ENCODE measurements at regions not wholly inside any gene's neighbourhood (a gene's known extent, or its start where the extent isn't known, plus 50 kb on each side); places are given as distances from the start of the nearest gene placed in this dataset.

DNA sequence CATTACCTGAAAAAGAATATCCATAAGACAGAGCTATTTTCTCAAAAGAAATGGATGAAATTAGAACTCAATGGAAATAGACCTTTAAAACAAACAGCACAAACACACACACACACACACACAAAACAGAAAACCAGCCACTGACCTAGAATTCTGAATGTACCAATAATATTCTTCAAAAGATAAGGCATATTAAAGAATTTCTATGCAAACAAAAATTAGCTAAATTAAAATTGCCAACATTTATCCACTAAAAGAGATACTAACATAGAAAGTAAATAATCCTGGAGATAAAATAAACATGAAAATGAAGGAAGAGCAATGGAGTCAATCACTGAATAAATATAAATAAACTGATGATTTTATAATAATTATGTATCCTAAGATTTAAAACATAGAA, 431.2 kb downstream of the SH2D4B start:
- TF ChIP-seq POLR2A (IDR thresholded peaks at IDR 0.05) (no peak), POLR2AphosphoS5 (IDR thresholded peaks at IDR 0.05) (no peak)
- TF ChIP-seq, protein P1, sequence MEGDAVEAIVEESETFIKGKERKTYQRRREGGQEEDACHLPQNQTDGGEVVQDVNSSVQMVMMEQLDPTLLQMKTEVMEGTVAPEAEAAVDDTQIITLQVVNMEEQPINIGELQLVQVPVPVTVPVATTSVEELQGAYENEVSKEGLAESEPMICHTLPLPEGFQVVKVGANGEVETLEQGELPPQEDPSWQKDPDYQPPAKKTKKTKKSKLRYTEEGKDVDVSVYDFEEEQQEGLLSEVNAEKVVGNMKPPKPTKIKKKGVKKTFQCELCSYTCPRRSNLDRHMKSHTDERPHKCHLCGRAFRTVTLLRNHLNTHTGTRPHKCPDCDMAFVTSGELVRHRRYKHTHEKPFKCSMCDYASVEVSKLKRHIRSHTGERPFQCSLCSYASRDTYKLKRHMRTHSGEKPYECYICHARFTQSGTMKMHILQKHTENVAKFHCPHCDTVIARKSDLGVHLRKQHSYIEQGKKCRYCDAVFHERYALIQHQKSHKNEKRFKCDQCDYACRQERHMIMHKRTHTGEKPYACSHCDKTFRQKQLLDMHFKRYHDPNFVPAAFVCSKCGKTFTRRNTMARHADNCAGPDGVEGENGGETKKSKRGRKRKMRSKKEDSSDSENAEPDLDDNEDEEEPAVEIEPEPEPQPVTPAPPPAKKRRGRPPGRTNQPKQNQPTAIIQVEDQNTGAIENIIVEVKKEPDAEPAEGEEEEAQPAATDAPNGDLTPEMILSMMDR (IDR thresholded peaks at IDR 0.05) = no peak
- no peak overlapping the region for H3K4me3 ChIP-seq
- H3K9me3 ChIP-seq = no peaks in the 10 kb centered on the region
- H3K36me3 ChIP-seq = no peaks in the 10 kb centered on the region
- intact Hi-C loops (cut with DNase I; ENCODE audit: low total_unique reads) = no loop called here
- no peaks in the 10 kb centered on the region for H3K4me1 ChIP-seq
- no peaks in the 10 kb centered on the region for H3K27me3 ChIP-seq
- DNase-seq (ENCODE audit: low spot score in 2 of 2) = no peak
- no peak overlapping the region for H3K27ac ChIP-seq

- Histone ChIP-seq H3K27ac (no peak overlapping the region), H3K4me3 (no peak overlapping the region), H3K4me1 (no peaks in the 10 kb centered on the region), H3K36me3 (no peaks in the 10 kb centered on the region), H3K9me3 (no peaks in the 10 kb centered on the region), H3K27me3 (no peaks in the 10 kb centered on the region)
- DNase-seq (ENCODE audit: low spot score in 2 of 2) = no peak
- intact Hi-C loops (cut with DNase I; ENCODE audit: low total_unique reads) = no loop called here
- TF ChIP-seq POLR2A (IDR thresholded peaks at IDR 0.05) (no peak), POLR2AphosphoS5 (IDR thresholded peaks at IDR 0.05) (no peak)
- TF ChIP-seq, protein P1 (IDR thresholded peaks at IDR 0.05) = no peak
These were observed 433.8 kb downstream of the SH2D4B start for GRCh38 chr10:80971461-80971860.

GRCh38 chr10:80976658-80977057, 439.0 kb downstream of the SH2D4B start:
- no peaks in the 10 kb centered on the region for H3K9me3 ChIP-seq
- no peak overlapping the region for H3K4me3 ChIP-seq
- H3K36me3 ChIP-seq = no peaks in the 10 kb centered on the region
- no peak overlapping the region for H3K27ac ChIP-seq
- no peaks in the 10 kb centered on the region for H3K27me3 ChIP-seq
- H3K4me1 ChIP-seq = no peaks in the 10 kb centered on the region
- intact Hi-C loops (cut with DNase I; ENCODE audit: low total_unique reads) = no loop called here
- DNase-seq (ENCODE audit: low spot score in 2 of 2) = no peak
- TF ChIP-seq POLR2A (IDR thresholded peaks at IDR 0.05) (no peak), POLR2AphosphoS5 (IDR thresholded peaks at IDR 0.05) (no peak)
- TF ChIP-seq, protein P1 (IDR thresholded peaks at IDR 0.05) = no peak

GRCh38 chr10:80985102-80985501, 447.4 kb downstream of the SH2D4B start:
- H3K4me3 ChIP-seq = no peak overlapping the region
- no peaks in the 10 kb centered on the region for H3K4me1 ChIP-seq
- TF ChIP-seq POLR2AphosphoS5 (IDR thresholded peaks at IDR 0.05) = no peak
- TF ChIP-seq, protein P1 (IDR thresholded peaks at IDR 0.05) = no peak
- TF ChIP-seq POLR2A (IDR thresholded peaks at IDR 0.05) = no peak
- intact Hi-C loops (cut with DNase I; ENCODE audit: low total_unique reads) = no loop called here
- no peak for DNase-seq (ENCODE audit: low spot score in 2 of 2)
- H3K36me3 ChIP-seq = no peaks in the 10 kb centered on the region
- H3K27me3 ChIP-seq = no peaks in the 10 kb centered on the region
- no peak overlapping the region for H3K27ac ChIP-seq
- H3K9me3 ChIP-seq = no peaks in the 10 kb centered on the region

GRCh38 chr10:80986596-80986995, 448.9 kb downstream of the SH2D4B start:
- DNase-seq (ENCODE audit: low spot score in 2 of 2) = no peak
- Histone ChIP-seq H3K36me3 (no peaks in the 10 kb centered on the region), H3K4me3 (no peak overlapping the region), H3K27me3 (no peaks in the 10 kb centered on the region), H3K9me3 (no peaks in the 10 kb centered on the region), H3K27ac (no peak overlapping the region), H3K4me1 (no peaks in the 10 kb centered on the region)
- intact Hi-C loops (cut with DNase I; ENCODE audit: low total_unique reads) = no loop called here
- TF ChIP-seq, protein P1 (IDR thresholded peaks at IDR 0.05) = no peak
- TF ChIP-seq POLR2AphosphoS5 (IDR thresholded peaks at IDR 0.05) (no peak), POLR2A (IDR thresholded peaks at IDR 0.05) (no peak)

All from breast epithelium (tissue), 4 donors.